Testis (tissue), 2 donors: ENCODE measurements at regions not wholly inside any gene's neighbourhood (a gene's known extent, or its start where the extent isn't known, plus 50 kb on each side); places are given as distances from the start of the nearest gene placed in this dataset.

Experiments
- POLR2A ChIP-seq: fragments of 450-650 bp; IDR thresholded peaks from one replicate; pipeline ENCODE4 v1.6.1; 2017; ENCODE audit warnings: antibody characterized with exemption, mild to moderate bottlenecking, moderate library complexity
- TF ChIP-seq, protein P1 (sequence below), 3 experiments: fragments of 450-650 bp in 2 of 3; fragments of 200-600 bp in 1 of 3; sonication (generic) in 1 of 3; IDR thresholded peaks; one replicate each; pipeline ENCODE4 v1.5.1; 2016 to 2019; ENCODE audit warnings: antibody characterized with exemption in 3 of 3, mild to moderate bottlenecking in 2 of 3, moderate library complexity in 1 of 3

DNA sequence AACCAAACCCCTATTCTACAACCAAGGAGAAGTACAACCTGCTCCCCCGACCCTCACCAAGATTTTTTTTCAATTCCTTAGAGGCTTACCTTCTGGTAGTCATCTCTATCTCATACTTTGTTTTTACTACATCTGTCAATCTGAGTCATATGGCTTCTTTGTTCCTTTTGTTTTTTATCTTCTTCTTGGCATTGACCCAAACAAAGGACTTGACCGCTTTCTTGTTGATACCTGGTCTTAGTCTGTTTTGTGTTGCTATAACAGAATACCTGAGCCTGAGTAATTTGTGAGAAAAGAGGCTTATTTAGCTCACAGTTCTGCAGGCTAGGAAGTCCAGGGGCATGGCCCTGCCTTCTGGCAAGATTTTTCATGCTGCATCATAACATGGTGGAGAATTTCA lies 352.7 kb downstream of the MLLT3 start:
- TF ChIP-seq POLR2A, result no peak
- TF ChIP-seq, protein P1, sequence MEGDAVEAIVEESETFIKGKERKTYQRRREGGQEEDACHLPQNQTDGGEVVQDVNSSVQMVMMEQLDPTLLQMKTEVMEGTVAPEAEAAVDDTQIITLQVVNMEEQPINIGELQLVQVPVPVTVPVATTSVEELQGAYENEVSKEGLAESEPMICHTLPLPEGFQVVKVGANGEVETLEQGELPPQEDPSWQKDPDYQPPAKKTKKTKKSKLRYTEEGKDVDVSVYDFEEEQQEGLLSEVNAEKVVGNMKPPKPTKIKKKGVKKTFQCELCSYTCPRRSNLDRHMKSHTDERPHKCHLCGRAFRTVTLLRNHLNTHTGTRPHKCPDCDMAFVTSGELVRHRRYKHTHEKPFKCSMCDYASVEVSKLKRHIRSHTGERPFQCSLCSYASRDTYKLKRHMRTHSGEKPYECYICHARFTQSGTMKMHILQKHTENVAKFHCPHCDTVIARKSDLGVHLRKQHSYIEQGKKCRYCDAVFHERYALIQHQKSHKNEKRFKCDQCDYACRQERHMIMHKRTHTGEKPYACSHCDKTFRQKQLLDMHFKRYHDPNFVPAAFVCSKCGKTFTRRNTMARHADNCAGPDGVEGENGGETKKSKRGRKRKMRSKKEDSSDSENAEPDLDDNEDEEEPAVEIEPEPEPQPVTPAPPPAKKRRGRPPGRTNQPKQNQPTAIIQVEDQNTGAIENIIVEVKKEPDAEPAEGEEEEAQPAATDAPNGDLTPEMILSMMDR (IDR thresholded peaks at IDR 0.05), result no peak
